ENCODE measurements at regions not wholly inside any gene's neighbourhood (a gene's known extent, or its start where the extent isn't known, plus 50 kb on each side); places are given as distances from the start of the nearest gene placed in this dataset.

GRCh38 chr13:109906976-109907375 lies 120.6 kb upstream of the IRS2 start:
- DNase-seq (ENCODE audit: insufficient read length, low spot score) (no peak), FAIRE-seq (peak; percentile 38)
- no peak for TF ChIP-seq POLR2A (IDR thresholded peaks at IDR 0.05; ENCODE audit: low read depth, low read length)

DNA sequence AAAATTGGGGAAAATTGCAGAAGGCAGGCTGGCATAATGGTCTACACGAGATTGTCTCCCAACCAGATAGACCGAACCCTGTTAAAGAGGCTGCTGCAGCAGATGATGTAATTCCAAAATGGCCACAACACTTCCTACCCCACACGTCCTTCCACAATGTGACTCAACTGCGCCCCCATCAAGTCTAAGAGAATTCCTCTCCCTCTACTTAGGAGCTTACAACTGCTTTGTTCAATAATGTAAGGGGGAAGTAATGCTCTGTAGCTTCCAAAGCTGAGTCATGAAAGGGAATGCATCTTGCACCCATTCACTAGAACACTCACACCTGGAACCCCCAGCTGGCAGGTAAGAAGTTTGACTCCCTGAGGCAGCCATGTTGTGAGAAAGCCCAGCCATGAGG lies 117.8 kb upstream of the IRS2 start:
- TF ChIP-seq POLR2A (IDR thresholded peaks at IDR 0.05; ENCODE audit: low read depth, low read length), result no peak
- DNase-seq (ENCODE audit: insufficient read length, low spot score) (no peak), FAIRE-seq (peak; percentile 86)

DNA sequence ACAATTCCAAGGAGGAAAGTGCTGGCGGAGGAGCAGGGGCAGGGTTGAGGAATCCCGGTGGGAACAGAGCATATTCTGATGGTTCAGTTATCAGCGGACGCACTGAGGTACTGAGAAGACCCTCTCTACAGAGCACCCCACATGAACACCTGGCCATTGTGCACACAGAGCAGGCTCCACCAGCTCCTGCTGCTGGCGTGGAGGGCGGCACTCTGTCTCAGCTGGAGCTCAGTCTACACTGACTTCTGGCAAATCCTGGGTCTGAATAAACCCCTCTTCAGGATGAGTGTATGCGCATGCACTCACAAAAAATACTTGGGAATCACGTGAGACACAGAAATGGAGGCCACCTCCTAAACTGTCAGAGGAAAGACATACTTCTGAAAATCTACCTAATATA lies 114.4 kb upstream of the IRS2 start:
- no peak for TF ChIP-seq POLR2A (IDR thresholded peaks at IDR 0.05; ENCODE audit: low read depth, low read length)
- FAIRE-seq (no peak), DNase-seq (ENCODE audit: insufficient read length, low spot score) (no peak)

- DNase-seq (ENCODE audit: insufficient read length, low spot score) (no peak), FAIRE-seq (no peak)
- no peak for TF ChIP-seq POLR2A (IDR thresholded peaks at IDR 0.05; ENCODE audit: low read depth, low read length)
These were observed 113.9 kb upstream of the IRS2 start for GRCh38 chr13:109900320-109900719.

DNA sequence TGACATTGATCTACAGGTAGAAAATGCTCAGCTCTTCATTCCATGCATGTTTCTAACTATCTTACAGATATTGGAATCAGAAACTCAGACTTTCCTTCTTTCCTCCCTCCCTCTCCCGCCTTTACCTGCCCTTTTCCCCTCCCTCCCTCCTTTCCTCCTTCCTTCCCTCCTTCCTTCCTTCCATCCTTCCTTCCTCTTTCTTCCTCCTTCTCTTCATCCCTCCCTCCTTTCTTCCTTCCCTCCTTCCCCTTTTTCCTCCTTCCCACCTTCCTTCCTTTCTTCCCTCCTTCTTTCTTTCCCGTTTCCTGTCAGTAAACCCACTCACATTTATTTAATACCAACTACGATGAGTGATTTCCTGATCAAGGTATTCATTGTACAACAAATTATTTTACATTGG lies 113.4 kb upstream of the IRS2 start:
- DNase-seq (ENCODE audit: insufficient read length, low spot score) (no peak), FAIRE-seq (no peak)
- no peak for TF ChIP-seq POLR2A (IDR thresholded peaks at IDR 0.05; ENCODE audit: low read depth, low read length)

GRCh38 chr13:109899316-109899715 lies 112.9 kb upstream of the IRS2 start:
- no peak for TF ChIP-seq POLR2A (IDR thresholded peaks at IDR 0.05; ENCODE audit: low read depth, low read length)
- DNase-seq (ENCODE audit: insufficient read length, low spot score), result no peak
- peak; percentile 72 for FAIRE-seq

DNA sequence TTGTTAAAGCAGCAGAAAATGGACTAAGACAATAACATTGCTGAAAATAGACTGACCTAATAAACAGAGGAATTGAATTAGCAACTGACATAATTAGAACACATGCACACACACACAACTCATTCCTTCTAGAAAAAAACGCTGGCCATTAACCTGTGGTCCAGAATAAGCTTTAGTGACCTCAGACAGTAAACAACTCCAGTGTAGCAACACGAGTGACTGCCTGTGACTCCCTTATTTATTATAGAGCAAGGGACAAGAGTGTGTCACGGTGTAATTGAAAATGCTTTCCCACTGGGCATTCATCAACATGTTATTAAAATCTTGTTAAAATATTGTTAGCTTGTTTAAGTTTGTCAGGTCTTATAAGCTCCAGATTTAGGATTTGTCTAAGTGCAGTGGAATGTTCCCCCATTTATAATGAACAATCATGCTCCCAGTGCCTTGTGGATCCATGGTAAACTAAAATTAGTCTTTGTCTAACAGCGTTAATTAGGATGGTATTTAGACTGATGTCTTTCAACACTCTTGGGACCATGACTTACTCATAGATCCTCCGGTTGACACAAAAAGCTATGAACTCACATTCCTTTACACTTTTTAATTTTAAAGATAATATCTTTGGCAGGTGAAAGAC lies 111.7 kb upstream of the IRS2 start:
- FAIRE-seq, result peak; percentile 85
- DNase-seq (ENCODE audit: insufficient read length, low spot score), result no peak
- no peak for TF ChIP-seq POLR2A (IDR thresholded peaks at IDR 0.05; ENCODE audit: low read depth, low read length)

DNA sequence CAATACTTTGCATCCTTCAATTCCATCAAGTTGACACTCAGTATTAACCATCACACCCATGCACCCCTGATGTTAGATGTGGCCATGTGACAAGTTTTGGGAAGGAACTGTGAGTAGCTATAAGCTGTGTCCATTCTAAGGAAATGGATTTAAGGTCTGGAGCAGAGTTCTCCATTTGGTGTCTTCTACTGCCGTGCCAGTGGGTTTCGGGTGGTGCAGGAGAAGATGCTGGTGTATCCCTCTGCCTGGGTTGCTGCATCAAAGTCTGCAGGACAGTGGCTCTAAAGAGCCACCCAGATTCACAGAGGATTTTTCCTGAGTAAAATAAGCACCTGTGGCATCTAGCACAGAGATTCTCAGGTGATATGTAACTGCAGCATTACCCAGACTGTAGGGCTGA lies 105.7 kb upstream of the IRS2 start:
- TF ChIP-seq POLR2A (IDR thresholded peaks at IDR 0.05; ENCODE audit: low read depth, low read length), result no peak
- DNase-seq (ENCODE audit: insufficient read length, low spot score), result no peak
- no peak for FAIRE-seq

- no peak for TF ChIP-seq POLR2A (IDR thresholded peaks at IDR 0.05; ENCODE audit: low read depth, low read length)
- no peak for DNase-seq (ENCODE audit: insufficient read length, low spot score)
- FAIRE-seq, result no peak
These were observed 98.9 kb upstream of the IRS2 start for GRCh38 chr13:109885235-109885634.

DNA sequence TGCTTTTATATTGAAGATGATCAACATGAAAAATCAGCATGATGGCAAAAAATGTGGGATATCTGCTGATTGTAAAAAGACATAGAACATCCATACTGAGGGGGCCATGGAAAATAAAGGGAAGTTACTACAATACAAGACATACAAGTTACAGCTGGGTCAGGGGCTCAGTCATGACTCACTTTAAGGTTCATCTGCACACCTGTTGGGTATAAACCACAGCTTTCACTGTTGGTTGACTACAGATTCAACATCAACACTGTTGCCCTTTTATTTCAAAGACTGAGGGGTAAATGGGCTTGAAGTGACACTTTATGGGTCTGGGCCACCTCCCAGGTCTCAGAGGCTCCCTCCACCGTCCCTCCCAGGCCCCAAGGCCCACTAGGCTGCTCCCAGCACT lies 98.1 kb upstream of the IRS2 start:
- no peak for FAIRE-seq
- TF ChIP-seq POLR2A (IDR thresholded peaks at IDR 0.05; ENCODE audit: low read depth, low read length), result no peak
- DNase-seq (ENCODE audit: insufficient read length, low spot score), result no peak

- FAIRE-seq (no peak), DNase-seq (ENCODE audit: insufficient read length, low spot score) (no peak)
- no peak for TF ChIP-seq POLR2A (IDR thresholded peaks at IDR 0.05; ENCODE audit: low read depth, low read length)
These were observed 97.1 kb upstream of the IRS2 start for GRCh38 chr13:109883181-109884180.

DNA sequence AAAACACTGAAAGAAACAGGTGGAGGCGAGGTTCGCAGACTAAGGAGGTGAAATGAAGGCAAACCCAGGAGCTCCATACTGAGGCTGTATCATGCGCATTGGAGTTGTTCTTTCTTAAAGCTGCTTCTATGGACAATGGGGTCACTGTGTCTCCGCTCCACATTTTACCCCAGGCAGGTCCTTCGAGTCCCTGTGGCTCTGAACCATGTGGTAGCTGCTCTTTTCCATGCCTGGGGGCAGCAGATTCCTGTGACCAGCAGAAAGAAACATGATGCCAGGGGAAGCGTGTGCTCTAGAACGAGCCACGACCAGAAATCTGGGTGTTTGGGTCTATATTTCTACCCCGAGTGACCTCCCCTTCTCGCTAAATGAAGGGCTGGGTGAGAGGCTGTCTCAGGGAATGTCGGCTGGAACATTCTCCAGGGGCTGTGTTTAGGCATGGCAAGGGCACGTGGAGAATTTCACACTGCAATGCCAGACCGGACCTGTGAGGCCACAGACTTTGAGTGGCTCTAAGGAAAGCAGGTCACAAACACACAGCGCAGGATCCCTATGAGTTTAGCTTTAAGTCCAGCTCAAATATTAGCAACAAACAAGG lies 95.7 kb upstream of the IRS2 start:
- DNase-seq (ENCODE audit: insufficient read length, low spot score) (no peak), FAIRE-seq (no peak)
- no peak for TF ChIP-seq POLR2A (IDR thresholded peaks at IDR 0.05; ENCODE audit: low read depth, low read length)

GRCh38 chr13:109881347-109881725 lies 95.0 kb upstream of the IRS2 start:
- FAIRE-seq, result no peak
- TF ChIP-seq POLR2A (IDR thresholded peaks at IDR 0.05; ENCODE audit: low read depth, low read length), result no peak
- DNase-seq (ENCODE audit: insufficient read length, low spot score), result no peak
